Astrocyte (in vitro differentiated cells and primary cell): ENCODE measurements at regions not wholly inside any gene's neighbourhood (a gene's known extent, or its start where the extent isn't known, plus 50 kb on each side); places are given as distances from the start of the nearest gene placed in this dataset.

Experiments used
- DNase-seq: peaks from one replicate; pipeline ENCODE4 v3.0.0-alpha.2; 2010; ENCODE audit warnings: low read depth
- FAIRE-seq: peaks from 2 replicates; lab custom pipeline; 2011; peaks lifted over from hg19 to GRCh38; lab: Jason Lieb, UNC
- H2AFZ ChIP-seq: 2 replicates; pipeline ENCODE4 v1.6.0; 2012; ENCODE audit warnings: low read depth, low read length, inconsistent platforms
- H3K27ac ChIP-seq: 2 replicates; pipeline ENCODE4 v1.5.1; 2011; ENCODE audit warnings: low read depth, low read length, inconsistent platforms
- H3K27me3 ChIP-seq: 2 replicates; pipeline ENCODE4 v1.6.0; 2011; ENCODE audit warnings: low read length, inconsistent platforms; ENCODE audit not compliant: insufficient read depth
- H3K36me3 ChIP-seq: 2 replicates; pipeline ENCODE4 v1.5.1; 2011; ENCODE audit warnings: low read length, inconsistent platforms; ENCODE audit not compliant: insufficient read depth
- H3K4me1 ChIP-seq: 2 replicates; pipeline ENCODE4 v1.5.1; 2011; ENCODE audit warnings: low read length, inconsistent platforms; ENCODE audit not compliant: insufficient read depth
- H3K4me2 ChIP-seq: 2 replicates; pipeline ENCODE4 v1.6.0; 2012; ENCODE audit warnings: low read length, inconsistent platforms
- H3K4me3 ChIP-seq: 2 replicates; pipeline ENCODE4 v1.5.1; 2011; ENCODE audit warnings: low read depth, mild to moderate bottlenecking, low read length, inconsistent platforms; ENCODE audit not compliant: insufficient read depth
- H3K79me2 ChIP-seq: 2 replicates; pipeline ENCODE4 v1.6.0; 2012; ENCODE audit warnings: mild to moderate bottlenecking, low read length, inconsistent platforms; ENCODE audit not compliant: insufficient read depth
- H3K9ac ChIP-seq: 2 replicates; pipeline ENCODE4 v1.6.0; 2012; ENCODE audit warnings: mild to moderate bottlenecking, low read length, inconsistent platforms
- H3K9me3 ChIP-seq: 2 replicates; pipeline ENCODE4 v1.5.1; 2012; ENCODE audit warnings: low read depth, mild to moderate bottlenecking, low read length, inconsistent platforms; ENCODE audit not compliant: insufficient read depth
- H4K20me1 ChIP-seq: 2 replicates; pipeline ENCODE4 v1.6.0; 2012; ENCODE audit warnings: low read length, inconsistent platforms; ENCODE audit not compliant: insufficient read depth
- H3K27ac Mint-ChIP-seq: one replicate; pipeline ENCODE4 v1.8.0; 2021; ENCODE audit warnings: mild to moderate bottlenecking, mixed read lengths; ENCODE audit not compliant: unreplicated experiment
- H3K27me3 Mint-ChIP-seq: one replicate; pipeline ENCODE4 v1.8.0; 2021; ENCODE audit warnings: low read depth, mixed read lengths; ENCODE audit not compliant: unreplicated experiment
- H3K36me3 Mint-ChIP-seq: one replicate; pipeline ENCODE4 v1.8.0; 2021; ENCODE audit warnings: low read depth, mixed read lengths; ENCODE audit not compliant: unreplicated experiment
- H3K4me1 Mint-ChIP-seq: one replicate; pipeline ENCODE4 v1.8.0; 2021; ENCODE audit warnings: low read depth, mixed read lengths; ENCODE audit not compliant: unreplicated experiment
- H3K4me3 Mint-ChIP-seq: one replicate; pipeline ENCODE4 v1.8.0; 2021; ENCODE audit warnings: mild to moderate bottlenecking, moderate library complexity, mixed read lengths; ENCODE audit not compliant: unreplicated experiment
- H3K9me3 Mint-ChIP-seq: one replicate; pipeline ENCODE4 v1.8.0; 2021; ENCODE audit warnings: mild to moderate bottlenecking, mixed read lengths; ENCODE audit not compliant: unreplicated experiment
- EZH2 ChIP-seq: IDR thresholded peaks from 2 replicates; pipeline ENCODE4 v1.6.1; 2012; ENCODE audit warnings: mild to moderate bottlenecking, low read length, inconsistent platforms; ENCODE audit not compliant: insufficient read depth
- TF ChIP-seq, protein P1 (sequence below): IDR thresholded peaks from 2 replicates; pipeline ENCODE4 v1.5.1; 2011; ENCODE audit warnings: low read depth, mild to moderate bottlenecking, inconsistent platforms, low read length, moderate library complexity; ENCODE audit not compliant: insufficient read depth

DNA sequence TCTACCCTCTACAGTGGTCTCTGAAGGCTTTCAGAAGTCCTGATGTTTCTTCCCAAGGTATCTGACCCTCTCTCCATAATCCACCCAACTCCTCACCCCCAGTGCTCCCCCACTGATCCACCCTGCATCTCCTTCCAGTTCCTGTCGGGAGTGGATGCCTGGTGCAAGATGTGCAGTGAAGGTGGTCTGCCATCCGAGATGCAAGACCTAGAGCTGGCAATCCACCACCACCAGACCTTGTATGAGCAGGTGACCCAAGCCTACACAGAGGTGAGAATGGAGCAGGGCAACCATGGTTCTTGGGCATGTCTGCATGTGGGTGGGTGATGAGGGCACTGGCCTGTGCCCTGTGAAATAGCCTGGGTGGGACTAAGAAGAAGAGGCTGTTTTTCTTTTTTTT, 337.8 kb upstream of the ROPN1 start:
- H3K4me1 ChIP-seq, result no peaks in the 10 kb centered on the region
- Mint-ChIP-seq H3K36me3 (peaks cover 22% of the 10 kb centered on the region), H3K4me3 (no peak overlapping the region), H3K4me1 (peaks cover 6% of the 10 kb centered on the region), H3K27me3 (peaks cover 5% of the 10 kb centered on the region), H3K9me3 (peaks cover 6% of the 10 kb centered on the region), H3K27ac (no peak overlapping the region)
- no peak overlapping the region for H3K4me3 ChIP-seq
- no peak overlapping the region for H3K4me2 ChIP-seq
- no peak for FAIRE-seq
- no peaks in the 10 kb centered on the region for H3K27me3 ChIP-seq
- DNase-seq, result no peak
- H3K9me3 ChIP-seq, result no peaks in the 10 kb centered on the region
- no peaks in the 10 kb centered on the region for H4K20me1 ChIP-seq
- no peak overlapping the region for H3K9ac ChIP-seq
- H2AFZ ChIP-seq, result no peak overlapping the region
- peaks cover 3% of the 10 kb centered on the region for H3K36me3 ChIP-seq
- TF ChIP-seq, protein P1, sequence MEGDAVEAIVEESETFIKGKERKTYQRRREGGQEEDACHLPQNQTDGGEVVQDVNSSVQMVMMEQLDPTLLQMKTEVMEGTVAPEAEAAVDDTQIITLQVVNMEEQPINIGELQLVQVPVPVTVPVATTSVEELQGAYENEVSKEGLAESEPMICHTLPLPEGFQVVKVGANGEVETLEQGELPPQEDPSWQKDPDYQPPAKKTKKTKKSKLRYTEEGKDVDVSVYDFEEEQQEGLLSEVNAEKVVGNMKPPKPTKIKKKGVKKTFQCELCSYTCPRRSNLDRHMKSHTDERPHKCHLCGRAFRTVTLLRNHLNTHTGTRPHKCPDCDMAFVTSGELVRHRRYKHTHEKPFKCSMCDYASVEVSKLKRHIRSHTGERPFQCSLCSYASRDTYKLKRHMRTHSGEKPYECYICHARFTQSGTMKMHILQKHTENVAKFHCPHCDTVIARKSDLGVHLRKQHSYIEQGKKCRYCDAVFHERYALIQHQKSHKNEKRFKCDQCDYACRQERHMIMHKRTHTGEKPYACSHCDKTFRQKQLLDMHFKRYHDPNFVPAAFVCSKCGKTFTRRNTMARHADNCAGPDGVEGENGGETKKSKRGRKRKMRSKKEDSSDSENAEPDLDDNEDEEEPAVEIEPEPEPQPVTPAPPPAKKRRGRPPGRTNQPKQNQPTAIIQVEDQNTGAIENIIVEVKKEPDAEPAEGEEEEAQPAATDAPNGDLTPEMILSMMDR, result no peak
- TF ChIP-seq EZH2, result no peak
- no peaks in the 10 kb centered on the region for H3K79me2 ChIP-seq
- no peak overlapping the region for H3K27ac ChIP-seq

DNA sequence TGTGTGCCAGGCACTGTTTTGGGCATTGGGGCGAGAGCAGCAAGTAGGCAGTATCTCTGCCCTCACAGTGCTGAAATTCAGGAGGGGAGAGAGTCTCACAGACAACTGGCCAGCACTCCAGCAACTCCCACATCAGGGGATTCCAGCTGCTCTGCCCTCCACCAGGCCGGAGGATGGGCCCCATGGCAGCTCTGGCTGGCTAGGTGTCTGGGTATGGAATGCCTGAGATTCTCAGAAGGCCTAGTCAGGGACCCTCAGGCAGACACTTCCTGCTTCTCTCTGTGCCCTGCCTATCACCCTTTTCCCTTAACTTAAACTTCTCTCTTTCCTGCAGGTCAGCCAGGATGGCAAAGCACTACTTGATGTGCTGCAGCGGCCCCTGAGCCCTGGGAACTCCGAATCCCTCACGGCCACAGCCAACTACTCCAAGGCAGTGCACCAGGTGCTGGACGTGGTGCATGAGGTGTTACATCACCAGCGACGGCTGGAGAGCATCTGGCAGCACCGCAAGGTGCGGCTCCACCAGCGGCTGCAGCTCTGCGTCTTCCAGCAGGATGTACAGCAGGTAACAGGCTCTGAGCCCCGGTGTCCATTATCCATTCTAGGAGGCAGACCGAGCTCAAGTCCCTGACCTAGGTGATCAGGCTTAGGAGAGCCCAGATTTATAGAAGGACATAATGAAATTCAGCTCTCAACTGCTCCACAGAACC, 342.2 kb upstream of the ROPN1 start:
- Histone ChIP-seq H3K4me1 (no peaks in the 10 kb centered on the region), H3K79me2 (no peaks in the 10 kb centered on the region), H2AFZ (no peak overlapping the region), H3K4me3 (no peak overlapping the region), H4K20me1 (no peaks in the 10 kb centered on the region), H3K36me3 (peaks cover 3% of the 10 kb centered on the region), H3K9me3 (no peaks in the 10 kb centered on the region), H3K27ac (no peak overlapping the region), H3K9ac (no peak overlapping the region), H3K27me3 (no peaks in the 10 kb centered on the region), H3K4me2 (no peak overlapping the region)
- Mint-ChIP-seq H3K36me3 (peaks cover 16% of the 10 kb centered on the region), H3K4me3 (no peak overlapping the region), H3K4me1 (peaks cover 6% of the 10 kb centered on the region), H3K9me3 (peaks cover 3% of the 10 kb centered on the region), H3K27ac (peak overlapping the region; percentile 36), H3K27me3 (peaks cover 3% of the 10 kb centered on the region)
- FAIRE-seq (no peak), DNase-seq (no peak)
- TF ChIP-seq, protein P1, result no peak
- no peak for TF ChIP-seq EZH2

DNA sequence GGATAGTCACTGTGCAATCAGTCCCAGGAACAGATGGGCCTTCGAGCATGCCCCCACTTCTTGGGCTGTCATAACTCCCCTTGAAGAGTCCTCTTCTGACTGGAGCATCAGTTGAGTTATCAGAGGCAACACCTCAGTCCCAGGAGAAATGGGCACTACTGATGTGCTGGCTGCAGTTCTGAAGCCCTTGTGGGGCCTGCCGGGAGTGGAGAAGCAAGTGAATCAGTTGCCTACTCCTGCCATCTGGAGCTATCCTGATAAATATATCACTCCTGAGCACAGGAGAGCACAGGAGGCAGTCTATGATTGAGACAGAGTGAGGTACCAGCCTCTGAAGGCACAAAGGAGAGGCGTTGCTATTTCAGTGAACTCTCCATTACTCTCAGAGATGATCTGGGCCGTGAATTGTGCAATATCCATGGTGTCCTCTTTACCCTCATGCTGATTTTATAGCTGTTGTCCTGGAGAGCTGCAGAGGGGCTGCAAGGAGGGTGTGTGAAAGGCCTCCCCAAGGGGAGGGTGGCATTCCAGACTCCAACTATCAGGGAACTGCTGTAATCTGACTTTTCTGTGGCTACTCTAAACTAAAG, 344.2 kb upstream of the ROPN1 start:
- Histone ChIP-seq H2AFZ (no peak overlapping the region), H3K9me3 (no peaks in the 10 kb centered on the region), H3K4me3 (no peak overlapping the region), H3K4me2 (no peak overlapping the region), H3K79me2 (no peaks in the 10 kb centered on the region), H3K36me3 (no peaks in the 10 kb centered on the region), H3K9ac (no peak overlapping the region), H3K4me1 (no peaks in the 10 kb centered on the region), H4K20me1 (no peaks in the 10 kb centered on the region), H3K27ac (no peak overlapping the region), H3K27me3 (no peaks in the 10 kb centered on the region)
- DNase-seq, result no peak
- Mint-ChIP-seq H3K36me3 (peaks cover 7% of the 10 kb centered on the region), H3K27ac (no peak overlapping the region), H3K4me3 (no peak overlapping the region), H3K27me3 (no peaks in the 10 kb centered on the region), H3K4me1 (peaks cover 6% of the 10 kb centered on the region), H3K9me3 (peaks cover 3% of the 10 kb centered on the region)
- no peak for FAIRE-seq
- TF ChIP-seq, protein P1, result no peak
- TF ChIP-seq EZH2, result no peak
